ENCODE measurements at regions not wholly inside any gene's neighbourhood (a gene's known extent, or its start where the extent isn't known, plus 50 kb on each side); places are given as distances from the start of the nearest gene placed in this dataset.

DNA sequence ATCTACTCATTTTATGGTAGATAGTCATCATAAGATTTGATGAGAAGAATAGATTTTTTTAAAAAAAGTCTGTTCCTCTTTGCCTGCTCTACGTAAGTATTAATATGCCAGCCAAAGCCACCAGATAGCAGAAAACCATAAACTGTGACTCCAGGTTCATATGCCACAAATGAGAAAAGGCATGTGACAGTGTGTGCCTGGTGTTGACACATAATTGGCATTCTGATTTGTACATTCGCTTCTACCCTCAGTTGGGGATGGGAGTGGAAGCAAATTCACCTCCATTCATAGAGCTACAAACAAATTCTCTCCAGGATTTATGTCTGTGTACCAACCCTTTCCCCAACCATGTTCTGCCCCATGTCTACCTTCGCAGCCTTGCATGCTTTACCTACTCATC lies 391.6 kb downstream of the PMP22 start:
- TF ChIP-seq, protein P1, sequence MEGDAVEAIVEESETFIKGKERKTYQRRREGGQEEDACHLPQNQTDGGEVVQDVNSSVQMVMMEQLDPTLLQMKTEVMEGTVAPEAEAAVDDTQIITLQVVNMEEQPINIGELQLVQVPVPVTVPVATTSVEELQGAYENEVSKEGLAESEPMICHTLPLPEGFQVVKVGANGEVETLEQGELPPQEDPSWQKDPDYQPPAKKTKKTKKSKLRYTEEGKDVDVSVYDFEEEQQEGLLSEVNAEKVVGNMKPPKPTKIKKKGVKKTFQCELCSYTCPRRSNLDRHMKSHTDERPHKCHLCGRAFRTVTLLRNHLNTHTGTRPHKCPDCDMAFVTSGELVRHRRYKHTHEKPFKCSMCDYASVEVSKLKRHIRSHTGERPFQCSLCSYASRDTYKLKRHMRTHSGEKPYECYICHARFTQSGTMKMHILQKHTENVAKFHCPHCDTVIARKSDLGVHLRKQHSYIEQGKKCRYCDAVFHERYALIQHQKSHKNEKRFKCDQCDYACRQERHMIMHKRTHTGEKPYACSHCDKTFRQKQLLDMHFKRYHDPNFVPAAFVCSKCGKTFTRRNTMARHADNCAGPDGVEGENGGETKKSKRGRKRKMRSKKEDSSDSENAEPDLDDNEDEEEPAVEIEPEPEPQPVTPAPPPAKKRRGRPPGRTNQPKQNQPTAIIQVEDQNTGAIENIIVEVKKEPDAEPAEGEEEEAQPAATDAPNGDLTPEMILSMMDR (IDR thresholded peaks at IDR 0.05): no peak
- no peak for TF ChIP-seq POLR2AphosphoS5 (IDR thresholded peaks at IDR 0.05; ENCODE audit: insufficient read depth in 1 of 2, low read depth in 1 of 2)
